Panc1 (cell line): ENCODE measurements at regions not wholly inside any gene's neighbourhood (a gene's known extent, or its start where the extent isn't known, plus 50 kb on each side); places are given as distances from the start of the nearest gene placed in this dataset.

Source experiments
- ATAC-seq: fragments of 200-7000 bp; cut with Tn5 transposase; 2 replicates; pipeline ENCODE4 v1.9.1; 2020; ENCODE audit warnings: mild to moderate bottlenecking, moderate library complexity
- BruUV-seq: library from RNA; stranded (reverse); fragments of 400-500 nt; replicated peaks from 2 replicates; lab custom pipeline; 2021; lab: Mats Ljungman, UMichigan
- CTCF ChIA-PET: fragments of 300-600 bp; sonication (Branson Sonifier 250); formaldehyde crosslinking; loops from one replicate; lab custom pipeline; 2022; ENCODE audit warnings: antibody characterized with exemption; lab: Charles Lee
- POLR2A ChIA-PET: fragments of 300-600 bp; sonication (Branson Sonifier 250); formaldehyde crosslinking; loops from one replicate; lab custom pipeline; 2022; ENCODE audit warnings: antibody characterized with exemption; lab: Charles Lee
- DNase-seq: peaks from one replicate; pipeline ENCODE4 v3.0.0-alpha.2; 2010; ENCODE audit warnings: low read depth, low spot score
- H3K27ac ChIP-seq: 2 replicates; pipeline ENCODE4 v1.5.1; 2011; ENCODE audit warnings: mild to moderate bottlenecking, low read length, inconsistent platforms
- H3K27me3 ChIP-seq: fragments of 200-500 bp; sonication (Bioruptor generic); 2 replicates; pipeline ENCODE4 v1.6.0; 2014; ENCODE audit warnings: low read length, inconsistent platforms; ENCODE audit not compliant: control insufficient read depth, insufficient read depth
- H3K36me3 ChIP-seq: fragments of 200-500 bp; sonication (Bioruptor generic); 2 replicates; pipeline ENCODE4 v1.5.1; 2014; ENCODE audit warnings: inconsistent platforms, mild to moderate bottlenecking, low read length, moderate library complexity; ENCODE audit not compliant: control insufficient read depth, insufficient read depth
- H3K4me1 ChIP-seq: 2 replicates; pipeline ENCODE4 v1.5.1; 2011; ENCODE audit warnings: inconsistent platforms, mild to moderate bottlenecking, low read length, moderate library complexity; ENCODE audit not compliant: control insufficient read depth, insufficient read depth
- H3K4me3 ChIP-seq, 2 experiments: 2 replicates each; pipeline ENCODE4 v1.5.1; 2011 to 2012; ENCODE audit warnings: low read depth in 2 of 2, low read length in 2 of 2, mild to moderate bottlenecking in 2 of 2, inconsistent platforms in 1 of 2, moderate library complexity in 1 of 2
- H3K9me3 ChIP-seq: fragments of 200-500 bp; sonication (Bioruptor generic); 2 replicates; pipeline ENCODE4 v1.5.1; 2014; ENCODE audit warnings: low read depth, mild to moderate bottlenecking, inconsistent platforms, low read length, moderate library complexity; ENCODE audit not compliant: control insufficient read depth, insufficient read depth
- POLR2AphosphoS5 ChIP-seq: IDR thresholded peaks from 2 replicates; pipeline ENCODE4 v1.6.1; 2012; ENCODE audit warnings: mild to moderate bottlenecking, low read depth, low read length, moderate library complexity
- SIN3A ChIP-seq: IDR thresholded peaks from 2 replicates; pipeline ENCODE4 v1.6.1; 2012; ENCODE audit warnings: low read depth, mild to moderate bottlenecking, low read length, moderate library complexity, borderline replicate concordance; ENCODE audit not compliant: insufficient read depth
- TCF7L2 ChIP-seq: IDR thresholded peaks from 2 replicates; pipeline ENCODE4 v1.6.1; 2011; ENCODE audit warnings: mild to moderate bottlenecking, low read depth, low read length, inconsistent platforms
- in situ Hi-C: cut with HindIII; loops from 2 replicates; pipeline ENCODE4 v1.10.0; 2016; ENCODE audit warnings: low sequenced_read_pairs, low pct_unique_long_range_greater_than_20kb
- intact Hi-C: fragments of 100-400 bp; cut with micrococcal nuclease; formaldehyde crosslinking; loops from one replicate; pipeline ENCODE4 v1.10.0; 2022; ENCODE audit not compliant: unreplicated experiment
- TF ChIP-seq, protein P1 (sequence below): fragments of 450-650 bp; IDR thresholded peaks from 2 replicates; pipeline ENCODE4 v1.5.1; 2017; ENCODE audit warnings: mild to moderate bottlenecking
- TF ChIP-seq, protein P2 (sequence below), 2 experiments: IDR thresholded peaks; 2 replicates each; pipeline ENCODE4 v1.6.1; 2011 to 2012; ENCODE audit warnings: low read depth in 2 of 2, control low read depth in 1 of 2, low read length in 1 of 2, mild to moderate bottlenecking in 1 of 2, moderate library complexity in 1 of 2; ENCODE audit not compliant: insufficient read depth in 1 of 2

DNA sequence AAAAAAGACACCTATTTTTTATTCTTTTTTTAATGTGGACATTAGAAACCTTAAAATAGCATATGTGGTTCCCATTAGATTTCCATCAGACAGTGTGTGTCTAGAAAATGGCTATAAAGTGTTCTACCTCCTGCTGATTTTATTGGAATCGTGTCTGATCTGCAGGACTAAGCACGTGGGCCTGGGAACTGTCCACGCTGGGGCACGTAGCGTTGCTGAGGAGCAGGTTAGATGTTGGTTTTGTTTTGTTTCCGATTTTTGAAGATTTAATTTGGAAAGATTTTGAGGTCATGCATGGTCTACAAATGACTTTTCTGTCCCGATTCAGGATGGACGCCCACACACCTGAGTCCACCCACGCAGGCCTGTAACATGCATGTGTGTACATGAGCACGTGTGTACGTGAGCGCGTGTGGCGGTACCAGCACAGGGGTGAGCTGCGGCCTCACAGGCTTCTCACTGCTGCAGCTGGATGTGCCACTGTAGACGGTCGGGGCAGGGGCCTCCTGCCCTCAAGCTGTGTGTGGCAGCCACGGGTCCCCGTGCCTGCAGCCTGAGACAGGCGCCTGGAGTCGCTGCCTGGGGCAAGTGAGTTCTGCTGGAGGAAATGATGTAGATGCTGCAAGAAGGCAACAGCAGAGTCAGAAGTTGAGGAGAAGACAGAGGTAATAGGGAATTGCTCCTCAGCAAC is 99.7 kb upstream of the CTDP1 start:
- Histone ChIP-seq H3K4me3 (no peak overlapping the region), H3K4me1 (0 out of 2 replicates have a peak, but pooled peaks cover 3% of the 10 kb centered on the region), H3K36me3 (no peaks in the 10 kb centered on the region), H3K27ac (no peak overlapping the region), H3K27me3 (no peaks in the 10 kb centered on the region), H3K9me3 (no peaks in the 10 kb centered on the region)
- POLR2A ChIA-PET, result no interaction called here
- no TSS peak for BruUV-seq
- TF ChIP-seq POLR2AphosphoS5, result no peak
- TF ChIP-seq, protein P1, sequence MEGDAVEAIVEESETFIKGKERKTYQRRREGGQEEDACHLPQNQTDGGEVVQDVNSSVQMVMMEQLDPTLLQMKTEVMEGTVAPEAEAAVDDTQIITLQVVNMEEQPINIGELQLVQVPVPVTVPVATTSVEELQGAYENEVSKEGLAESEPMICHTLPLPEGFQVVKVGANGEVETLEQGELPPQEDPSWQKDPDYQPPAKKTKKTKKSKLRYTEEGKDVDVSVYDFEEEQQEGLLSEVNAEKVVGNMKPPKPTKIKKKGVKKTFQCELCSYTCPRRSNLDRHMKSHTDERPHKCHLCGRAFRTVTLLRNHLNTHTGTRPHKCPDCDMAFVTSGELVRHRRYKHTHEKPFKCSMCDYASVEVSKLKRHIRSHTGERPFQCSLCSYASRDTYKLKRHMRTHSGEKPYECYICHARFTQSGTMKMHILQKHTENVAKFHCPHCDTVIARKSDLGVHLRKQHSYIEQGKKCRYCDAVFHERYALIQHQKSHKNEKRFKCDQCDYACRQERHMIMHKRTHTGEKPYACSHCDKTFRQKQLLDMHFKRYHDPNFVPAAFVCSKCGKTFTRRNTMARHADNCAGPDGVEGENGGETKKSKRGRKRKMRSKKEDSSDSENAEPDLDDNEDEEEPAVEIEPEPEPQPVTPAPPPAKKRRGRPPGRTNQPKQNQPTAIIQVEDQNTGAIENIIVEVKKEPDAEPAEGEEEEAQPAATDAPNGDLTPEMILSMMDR, result no peak
- TF ChIP-seq SIN3A, result no peak
- TF ChIP-seq, protein P2, sequence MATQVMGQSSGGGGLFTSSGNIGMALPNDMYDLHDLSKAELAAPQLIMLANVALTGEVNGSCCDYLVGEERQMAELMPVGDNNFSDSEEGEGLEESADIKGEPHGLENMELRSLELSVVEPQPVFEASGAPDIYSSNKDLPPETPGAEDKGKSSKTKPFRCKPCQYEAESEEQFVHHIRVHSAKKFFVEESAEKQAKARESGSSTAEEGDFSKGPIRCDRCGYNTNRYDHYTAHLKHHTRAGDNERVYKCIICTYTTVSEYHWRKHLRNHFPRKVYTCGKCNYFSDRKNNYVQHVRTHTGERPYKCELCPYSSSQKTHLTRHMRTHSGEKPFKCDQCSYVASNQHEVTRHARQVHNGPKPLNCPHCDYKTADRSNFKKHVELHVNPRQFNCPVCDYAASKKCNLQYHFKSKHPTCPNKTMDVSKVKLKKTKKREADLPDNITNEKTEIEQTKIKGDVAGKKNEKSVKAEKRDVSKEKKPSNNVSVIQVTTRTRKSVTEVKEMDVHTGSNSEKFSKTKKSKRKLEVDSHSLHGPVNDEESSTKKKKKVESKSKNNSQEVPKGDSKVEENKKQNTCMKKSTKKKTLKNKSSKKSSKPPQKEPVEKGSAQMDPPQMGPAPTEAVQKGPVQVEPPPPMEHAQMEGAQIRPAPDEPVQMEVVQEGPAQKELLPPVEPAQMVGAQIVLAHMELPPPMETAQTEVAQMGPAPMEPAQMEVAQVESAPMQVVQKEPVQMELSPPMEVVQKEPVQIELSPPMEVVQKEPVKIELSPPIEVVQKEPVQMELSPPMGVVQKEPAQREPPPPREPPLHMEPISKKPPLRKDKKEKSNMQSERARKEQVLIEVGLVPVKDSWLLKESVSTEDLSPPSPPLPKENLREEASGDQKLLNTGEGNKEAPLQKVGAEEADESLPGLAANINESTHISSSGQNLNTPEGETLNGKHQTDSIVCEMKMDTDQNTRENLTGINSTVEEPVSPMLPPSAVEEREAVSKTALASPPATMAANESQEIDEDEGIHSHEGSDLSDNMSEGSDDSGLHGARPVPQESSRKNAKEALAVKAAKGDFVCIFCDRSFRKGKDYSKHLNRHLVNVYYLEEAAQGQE (IDR thresholded peaks at IDR 0.05; ENCODE audit: insufficient read depth in 1 of 2, low read depth in 2 of 2, low read length in 1 of 2), result no peak
- no peak for TF ChIP-seq TCF7L2
- DNase-seq, result no peak
- CTCF ChIA-PET, result no interaction called here
- in situ Hi-C loops (no loop called here), intact Hi-C loops (no loop called here)
- no peak for ATAC-seq

DNA sequence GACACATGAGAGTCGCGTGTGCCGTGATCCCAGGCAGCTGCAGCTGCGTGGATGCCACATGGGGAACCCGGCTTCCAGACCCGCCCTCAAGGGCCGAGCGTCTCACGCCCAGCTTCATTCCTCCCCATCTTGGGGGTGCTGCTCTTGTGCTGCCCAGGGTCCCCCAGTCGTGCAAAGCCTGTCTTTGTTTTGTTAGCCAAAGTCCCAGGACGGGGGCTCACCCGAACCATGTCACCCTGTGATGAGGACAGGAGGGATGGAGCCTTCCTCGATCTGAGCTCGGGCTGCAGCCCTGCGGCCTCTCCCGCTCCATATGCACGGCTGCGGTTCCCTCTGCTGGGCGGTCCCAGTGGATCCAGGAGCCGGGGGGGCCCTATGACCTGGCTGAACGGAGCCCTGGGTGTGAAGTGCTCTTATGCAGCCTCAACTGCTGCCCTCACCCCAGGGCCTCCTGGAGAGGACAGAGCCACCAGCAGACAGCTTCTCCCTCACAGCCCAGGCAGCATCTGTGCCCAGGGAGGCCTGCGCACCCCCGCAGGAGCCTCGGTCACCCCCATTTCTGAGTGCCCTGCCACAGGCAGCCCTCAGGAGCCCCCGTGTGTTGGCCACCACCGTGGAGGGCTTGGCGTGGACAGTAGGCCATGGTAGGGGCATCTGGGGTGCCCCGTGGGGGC is 99.0 kb upstream of the CTDP1 start:
- H3K9me3 ChIP-seq, result no peaks in the 10 kb centered on the region
- no peak for ATAC-seq
- in situ Hi-C loops (no loop called here), intact Hi-C loops (no loop called here)
- no peak for DNase-seq
- H3K27ac ChIP-seq, result no peak overlapping the region
- ChIA-PET POLR2A (no interaction called here), CTCF (no interaction called here)
- BruUV-seq, result no TSS peak
- no peak overlapping the region for H3K4me3 ChIP-seq
- no peaks in the 10 kb centered on the region for H3K27me3 ChIP-seq
- no peaks in the 10 kb centered on the region for H3K36me3 ChIP-seq
- TF ChIP-seq POLR2AphosphoS5, result no peak
- TF ChIP-seq SIN3A, result no peak
- TF ChIP-seq, protein P2 (IDR thresholded peaks at IDR 0.05; ENCODE audit: insufficient read depth in 1 of 2, low read depth in 2 of 2, low read length in 1 of 2), result no peak
- no peak for TF ChIP-seq TCF7L2
- TF ChIP-seq, protein P1, result no peak
- 0 out of 2 replicates have a peak, but pooled peaks cover 3% of the 10 kb centered on the region for H3K4me1 ChIP-seq
